Immature natural killer cell (primary cell): ENCODE measurements at regions not wholly inside any gene's neighbourhood (a gene's known extent, or its start where the extent isn't known, plus 50 kb on each side); places are given as distances from the start of the nearest gene placed in this dataset.

Experiments
- DNase-seq, 3 donors: peaks; one replicate each; pipeline ENCODE4 v3.0.0; 2022; ENCODE audit warnings: mixed read lengths in 1 of 3
- H3K27ac Mint-ChIP-seq, 6 donors: one replicate each; pipeline ENCODE4 v1.8.0; 2020; ENCODE audit warnings: mixed read lengths in 6 of 6, mild to moderate bottlenecking in 5 of 6, inconsistent platforms in 4 of 6, moderate library complexity in 3 of 6
- H3K27me3 Mint-ChIP-seq, 3 donors: one replicate each; pipeline ENCODE4 v1.8.0; 2020 to 2021; ENCODE audit warnings: low read depth in 3 of 3, mild to moderate bottlenecking in 3 of 3, mixed read lengths in 3 of 3, moderate library complexity in 3 of 3, inconsistent platforms in 1 of 3
- H3K36me3 Mint-ChIP-seq, 3 donors: one replicate each; pipeline ENCODE4 v1.8.0; 2020; ENCODE audit warnings: mixed read lengths in 3 of 3, inconsistent platforms in 2 of 3, mild to moderate bottlenecking in 2 of 3
- H3K4me1 Mint-ChIP-seq, 2 donors: one replicate each; pipeline ENCODE4 v1.8.0; 2020; ENCODE audit warnings: inconsistent platforms in 2 of 2, mild to moderate bottlenecking in 2 of 2, mixed read lengths in 2 of 2, moderate library complexity in 1 of 2
- H3K4me3 Mint-ChIP-seq, 5 donors: one replicate each; pipeline ENCODE4 v1.8.0; 2020; ENCODE audit warnings: mild to moderate bottlenecking in 5 of 5, mixed read lengths in 5 of 5, inconsistent platforms in 3 of 5, moderate library complexity in 3 of 5
- H3K9me3 Mint-ChIP-seq, 6 donors: one replicate each; pipeline ENCODE4 v1.8.0; 2020; ENCODE audit warnings: mild to moderate bottlenecking in 6 of 6, mixed read lengths in 6 of 6, inconsistent platforms in 4 of 6, moderate library complexity in 3 of 6

DNA sequence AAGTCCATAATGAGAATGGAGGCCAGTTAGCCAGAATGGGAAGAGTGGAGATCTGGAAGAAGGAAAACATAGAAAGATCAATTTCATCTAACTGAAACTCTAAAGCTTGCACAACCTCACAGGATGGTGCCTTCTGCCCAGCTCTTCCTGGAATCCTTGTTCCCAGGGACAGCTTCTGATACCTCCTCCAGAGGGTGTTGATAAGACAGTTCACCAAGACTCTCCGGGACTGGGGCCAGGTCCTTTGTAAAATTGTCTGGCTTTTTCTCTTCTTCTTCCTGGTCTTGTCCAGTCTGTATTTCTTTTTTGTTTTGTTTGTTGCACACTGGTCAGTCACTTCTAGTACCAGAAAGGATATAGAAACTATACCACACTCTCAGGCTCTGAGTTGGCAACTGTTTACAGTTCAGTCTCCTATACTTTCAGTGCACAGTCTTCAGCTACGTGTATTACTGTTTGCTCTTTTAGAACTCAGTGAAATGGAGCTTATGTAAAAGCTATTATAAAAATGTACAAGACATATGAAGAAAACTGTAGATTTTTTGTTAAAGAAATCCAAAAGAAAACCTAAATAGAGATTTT lies 142.8 kb upstream of the RPL34 start:
- Mint-ChIP-seq H3K27ac (no peak overlapping the region), H3K4me3 (no peak overlapping the region), H3K36me3 (no peaks in the 10 kb centered on the region), H3K4me1 (peaks cover 9 to 10% of the 10 kb centered on the region in 2 donors), H3K27me3 (peaks cover 0 to 3% (median 2%) of the 10 kb centered on the region in 3 donors), H3K9me3 (no peaks in the 10 kb centered on the region)
- DNase-seq, result no peak

DNA sequence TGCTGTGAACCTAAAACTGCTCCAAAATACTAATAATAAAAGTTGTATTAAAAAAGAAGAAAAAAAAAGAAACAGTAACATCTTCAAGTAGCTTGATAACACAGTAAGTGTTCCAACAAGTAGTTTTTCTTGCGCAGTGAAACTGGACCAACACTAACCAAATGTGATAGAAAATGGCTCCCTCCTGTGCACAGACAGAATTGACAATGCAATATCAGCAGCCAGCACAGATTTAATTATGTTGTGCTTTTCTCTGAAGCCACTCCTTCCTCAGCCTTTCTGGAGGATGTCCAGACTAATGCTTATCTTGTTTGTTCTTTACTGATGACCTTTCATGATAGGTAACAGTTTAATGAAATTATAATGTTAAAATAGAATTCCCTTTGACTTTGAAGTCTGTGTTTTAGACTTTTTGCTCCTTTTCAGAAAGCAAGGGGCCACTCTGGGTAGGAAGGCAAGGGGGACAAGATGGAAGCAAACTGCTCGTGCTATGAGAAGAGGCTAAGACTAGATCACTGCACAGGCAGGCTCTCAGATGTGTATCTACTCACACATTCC lies 147.1 kb upstream of the RPL34 start:
- peaks cover 0 to 2% of the 10 kb centered on the region in 2 donors for H3K4me1 Mint-ChIP-seq
- H3K27ac Mint-ChIP-seq, result no peak overlapping the region
- no peak overlapping the region for H3K4me3 Mint-ChIP-seq
- H3K27me3 Mint-ChIP-seq, result peaks cover 0 to 3% (median 2%) of the 10 kb centered on the region in 3 donors
- H3K9me3 Mint-ChIP-seq, result no peaks in the 10 kb centered on the region
- peaks cover 0 to 3% (median 0%) of the 10 kb centered on the region in 3 donors for H3K36me3 Mint-ChIP-seq
- no peak for DNase-seq

GRCh38 chr4:108466936-108467902 lies 153.2 kb upstream of the RPL34 start:
- H3K27ac Mint-ChIP-seq, result peak overlapping the region in 2 of 6 donors; percentile 51 to 59
- H3K4me1 Mint-ChIP-seq, result peaks cover 15 to 25% of the 10 kb centered on the region in 2 donors
- DNase-seq, result peak in 2 of 3 donors; percentile 3 to 9
- H3K9me3 Mint-ChIP-seq, result peaks cover 0 to 2% (median 0%) of the 10 kb centered on the region in 6 donors
- H3K36me3 Mint-ChIP-seq, result peaks cover 0 to 3% (median 0%) of the 10 kb centered on the region in 3 donors
- peak overlapping the region in 3 of 5 donors; percentile 24 to 48 (median 40) for H3K4me3 Mint-ChIP-seq
- H3K27me3 Mint-ChIP-seq, result peaks cover 0 to 5% (median 1%) of the 10 kb centered on the region in 3 donors

DNA sequence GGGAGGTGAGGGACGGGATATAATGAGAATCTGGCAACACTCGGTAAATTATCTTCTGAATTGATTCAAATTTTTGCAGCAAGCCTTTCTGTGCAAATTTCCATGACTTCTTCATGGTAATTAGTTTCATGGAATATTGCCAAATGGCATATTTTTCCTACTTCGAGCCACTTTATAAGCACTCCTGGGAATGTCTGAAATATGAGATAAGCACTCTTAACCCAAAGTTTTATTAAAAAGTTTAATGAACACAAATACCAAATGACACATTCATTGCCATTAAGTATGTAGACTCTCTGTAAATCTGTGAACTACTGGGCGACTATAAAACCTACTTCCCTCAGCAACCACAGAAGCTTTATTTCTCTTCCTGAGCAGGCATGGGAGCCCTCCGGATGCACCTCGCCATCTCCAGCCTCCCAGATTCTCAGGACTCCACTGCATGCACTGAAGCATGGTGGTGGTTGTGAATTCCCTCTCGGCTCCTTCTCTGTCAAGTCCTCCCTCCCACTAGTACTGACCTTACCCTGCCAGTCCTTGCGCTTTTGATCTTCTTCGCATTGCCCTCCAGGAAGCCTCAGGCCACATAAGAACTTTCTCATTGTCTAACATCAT lies 154.4 kb upstream of the RPL34 start:
- H3K27ac Mint-ChIP-seq, result no peak overlapping the region
- H3K9me3 Mint-ChIP-seq, result peaks cover 0 to 2% (median 0%) of the 10 kb centered on the region in 6 donors
- peaks cover 15 to 25% of the 10 kb centered on the region in 2 donors for H3K4me1 Mint-ChIP-seq
- peak overlapping the region in 1 of 5 donors; percentile 22 for H3K4me3 Mint-ChIP-seq
- DNase-seq, result no peak
- no peaks in the 10 kb centered on the region for H3K36me3 Mint-ChIP-seq
- peaks cover 0 to 5% (median 1%) of the 10 kb centered on the region in 3 donors for H3K27me3 Mint-ChIP-seq

GRCh38 chr4:108458681-108459080 lies 161.7 kb upstream of the RPL34 start:
- no peak overlapping the region for H3K27ac Mint-ChIP-seq
- H3K27me3 Mint-ChIP-seq, result peaks cover 0 to 8% (median 4%) of the 10 kb centered on the region in 3 donors
- no peak overlapping the region for H3K4me3 Mint-ChIP-seq
- peaks cover 0 to 3% (median 0%) of the 10 kb centered on the region in 6 donors for H3K9me3 Mint-ChIP-seq
- DNase-seq, result no peak
- no peaks in the 10 kb centered on the region for H3K4me1 Mint-ChIP-seq
- H3K36me3 Mint-ChIP-seq, result no peaks in the 10 kb centered on the region

- peaks cover 0 to 8% (median 2%) of the 10 kb centered on the region in 3 donors for H3K27me3 Mint-ChIP-seq
- H3K27ac Mint-ChIP-seq, result no peak overlapping the region
- H3K9me3 Mint-ChIP-seq, result no peaks in the 10 kb centered on the region
- H3K4me3 Mint-ChIP-seq, result no peak overlapping the region
- DNase-seq, result no peak
- H3K36me3 Mint-ChIP-seq, result no peaks in the 10 kb centered on the region
- H3K4me1 Mint-ChIP-seq, result no peaks in the 10 kb centered on the region
These were observed 166.1 kb upstream of the RPL34 start for GRCh38 chr4:108454227-108454626.

GRCh38 chr4:108453366-108453765 lies 167.0 kb upstream of the RPL34 start:
- no peaks in the 10 kb centered on the region for H3K36me3 Mint-ChIP-seq
- no peak for DNase-seq
- H3K9me3 Mint-ChIP-seq, result no peaks in the 10 kb centered on the region
- no peak overlapping the region for H3K4me3 Mint-ChIP-seq
- no peaks in the 10 kb centered on the region for H3K4me1 Mint-ChIP-seq
- H3K27ac Mint-ChIP-seq, result no peak overlapping the region
- peaks cover 0 to 5% (median 2%) of the 10 kb centered on the region in 3 donors for H3K27me3 Mint-ChIP-seq

DNA sequence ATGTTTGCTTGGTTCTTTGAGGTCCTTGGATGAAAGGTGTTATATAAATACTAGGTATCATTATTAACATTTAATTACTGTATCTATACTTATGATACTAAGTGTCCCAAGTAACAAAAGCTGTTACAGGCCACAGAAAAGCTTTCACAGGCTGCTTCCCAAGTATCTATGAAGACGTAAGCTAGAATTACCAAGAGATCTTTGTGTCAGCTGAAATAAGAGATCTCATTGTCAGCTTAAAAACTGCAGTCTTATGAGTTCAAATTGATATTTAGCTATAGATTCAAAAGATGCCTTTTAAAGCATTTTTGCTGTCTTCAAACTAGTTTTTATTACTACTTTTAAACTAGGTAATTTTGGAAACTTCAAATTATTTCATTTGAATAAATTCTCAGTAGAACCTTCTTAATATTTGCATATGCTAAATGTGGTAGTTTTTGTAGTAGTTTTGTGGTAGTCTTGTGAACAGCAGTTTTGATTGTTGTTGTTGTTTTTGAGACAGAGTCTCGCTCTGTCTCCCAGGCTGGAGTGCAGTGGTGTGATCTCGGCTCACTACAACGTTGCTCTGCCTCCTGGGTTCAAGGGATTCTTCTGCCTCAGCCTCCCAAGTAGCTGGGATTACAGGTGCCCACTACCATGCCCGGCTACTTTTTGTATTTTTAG lies 170.0 kb upstream of the RPL34 start:
- H3K4me1 Mint-ChIP-seq, result no peaks in the 10 kb centered on the region
- DNase-seq, result no peak
- no peak overlapping the region for H3K27ac Mint-ChIP-seq
- H3K4me3 Mint-ChIP-seq, result no peak overlapping the region
- no peaks in the 10 kb centered on the region for H3K9me3 Mint-ChIP-seq
- H3K36me3 Mint-ChIP-seq, result no peaks in the 10 kb centered on the region
- H3K27me3 Mint-ChIP-seq, result peaks cover 0 to 3% (median 0%) of the 10 kb centered on the region in 3 donors

DNA sequence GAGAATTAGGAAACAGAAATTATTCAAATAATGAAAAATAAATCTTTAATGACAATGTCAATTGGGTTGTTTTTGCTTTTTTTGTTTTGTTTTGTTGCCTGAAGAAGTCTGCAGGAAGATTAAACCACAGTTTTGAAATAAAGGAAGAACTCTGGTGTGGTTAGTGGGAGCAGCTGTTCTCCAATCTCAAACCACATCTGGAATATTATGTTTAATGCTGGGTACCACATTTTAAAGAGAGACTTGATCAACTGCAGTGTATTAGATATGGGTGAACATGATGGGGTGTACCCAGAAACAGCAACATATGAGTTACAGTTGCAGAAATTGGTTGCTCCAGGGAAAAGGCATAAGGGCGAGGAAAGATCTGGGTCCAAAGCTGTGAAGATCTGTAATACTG lies 171.2 kb upstream of the RPL34 start:
- no peaks in the 10 kb centered on the region for H3K9me3 Mint-ChIP-seq
- no peak overlapping the region for H3K4me3 Mint-ChIP-seq
- peaks cover 0 to under 1% (median 0%) of the 10 kb centered on the region in 3 donors for H3K36me3 Mint-ChIP-seq
- H3K27ac Mint-ChIP-seq, result no peak overlapping the region
- H3K27me3 Mint-ChIP-seq, result peaks cover 0 to 7% (median 0%) of the 10 kb centered on the region in 3 donors
- no peak for DNase-seq
- no peaks in the 10 kb centered on the region for H3K4me1 Mint-ChIP-seq

- H3K36me3 Mint-ChIP-seq, result peaks cover 0 to 4% (median 0%) of the 10 kb centered on the region in 3 donors
- no peaks in the 10 kb centered on the region for H3K9me3 Mint-ChIP-seq
- H3K27me3 Mint-ChIP-seq, result peaks cover 2 to 10% (median 2%) of the 10 kb centered on the region in 3 donors
- no peak overlapping the region for H3K4me3 Mint-ChIP-seq
- H3K27ac Mint-ChIP-seq, result no peak overlapping the region
- H3K4me1 Mint-ChIP-seq, result no peaks in the 10 kb centered on the region
- DNase-seq, result no peak
These were observed 173.8 kb upstream of the RPL34 start for GRCh38 chr4:108446556-108446955.

DNA sequence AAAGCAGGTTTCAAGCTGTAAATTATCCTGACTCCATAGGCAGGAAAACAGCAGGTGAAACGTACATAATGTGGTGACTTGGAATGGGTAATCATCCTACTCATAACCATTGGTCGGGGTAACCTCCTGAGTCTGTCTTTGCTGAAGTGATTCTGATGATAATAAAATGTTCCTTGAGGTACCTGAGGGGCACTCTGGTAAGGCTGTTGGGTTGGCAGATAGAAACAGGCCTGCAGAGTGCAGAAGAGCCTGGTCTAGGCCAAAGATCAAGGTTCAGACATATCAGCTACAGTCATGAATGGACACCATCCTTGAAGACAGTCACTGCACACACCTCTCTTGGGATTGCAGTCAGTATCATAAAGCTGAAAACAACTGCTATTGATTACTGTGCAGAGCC lies 174.7 kb upstream of the RPL34 start:
- DNase-seq, result no peak
- peaks cover 0 to 4% (median 0%) of the 10 kb centered on the region in 3 donors for H3K36me3 Mint-ChIP-seq
- H3K27me3 Mint-ChIP-seq, result peaks cover 2 to 10% (median 2%) of the 10 kb centered on the region in 3 donors
- H3K4me3 Mint-ChIP-seq, result no peak overlapping the region
- H3K9me3 Mint-ChIP-seq, result no peaks in the 10 kb centered on the region
- no peaks in the 10 kb centered on the region for H3K4me1 Mint-ChIP-seq
- H3K27ac Mint-ChIP-seq, result no peak overlapping the region

DNA sequence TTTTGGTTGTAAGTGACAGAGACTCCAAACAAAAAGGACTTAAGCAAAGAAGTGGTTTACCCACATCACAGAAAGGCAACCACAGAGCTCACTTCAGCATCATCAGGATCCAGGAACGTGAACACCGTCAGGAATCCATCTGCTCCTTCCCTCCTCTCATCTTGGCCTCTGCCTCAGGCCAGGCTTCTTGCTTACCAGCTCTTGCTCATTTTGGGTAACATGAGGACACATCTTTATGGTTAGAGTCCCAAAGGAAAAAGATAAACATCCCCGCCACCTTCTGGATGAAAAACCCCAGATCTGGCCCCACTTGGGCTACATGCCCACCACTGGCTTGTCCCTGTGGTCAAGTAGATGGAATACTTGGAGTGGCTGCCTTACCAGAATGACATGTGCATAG lies 176.8 kb upstream of the RPL34 start:
- H3K9me3 Mint-ChIP-seq, result peaks cover 0 to 3% (median 0%) of the 10 kb centered on the region in 6 donors
- no peak for DNase-seq
- H3K4me1 Mint-ChIP-seq, result peaks cover 0 to 1% of the 10 kb centered on the region in 2 donors
- peaks cover 0 to 4% (median 0%) of the 10 kb centered on the region in 3 donors for H3K36me3 Mint-ChIP-seq
- peaks cover 2 to 14% (median 3%) of the 10 kb centered on the region in 3 donors for H3K27me3 Mint-ChIP-seq
- no peak overlapping the region for H3K27ac Mint-ChIP-seq
- H3K4me3 Mint-ChIP-seq, result no peak overlapping the region

DNA sequence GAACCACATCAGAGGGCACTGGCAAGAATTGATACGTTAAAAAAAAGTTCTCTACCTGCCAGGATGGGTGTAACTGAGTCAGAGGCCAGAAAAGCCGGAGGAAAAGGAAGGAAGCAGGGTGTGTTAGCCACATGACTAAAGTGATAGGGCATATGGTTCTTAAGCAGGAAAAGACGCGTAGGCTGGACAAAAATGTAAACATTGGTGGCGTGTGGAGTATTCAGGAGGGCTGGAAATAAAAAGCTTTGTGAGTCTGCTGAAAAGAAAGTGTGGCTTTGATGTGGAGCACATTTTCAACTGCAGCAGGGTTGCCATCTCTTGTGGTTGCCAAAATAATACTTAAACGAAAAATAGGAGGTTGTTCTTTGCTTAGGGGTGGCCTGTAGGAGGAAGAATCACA lies 186.5 kb upstream of the RPL34 start:
- Mint-ChIP-seq H3K36me3 (no peaks in the 10 kb centered on the region), H3K27me3 (peaks cover 0 to 2% (median 0%) of the 10 kb centered on the region in 3 donors), H3K4me3 (peak overlapping the region; percentile 12 to 52 (median 33)), H3K4me1 (peaks cover 15 to 18% of the 10 kb centered on the region in 2 donors), H3K9me3 (no peaks in the 10 kb centered on the region), H3K27ac (peak overlapping the region in 5 of 6 donors; percentile 27 to 76 (median 60))
- peak; percentile 5 to 11 (median 7) for DNase-seq
